HepG2 (cell line): ENCODE measurements at regions not wholly inside any gene's neighbourhood (a gene's known extent, or its start where the extent isn't known, plus 50 kb on each side); places are given as distances from the start of the nearest gene placed in this dataset.

Source experiments
- CBX2 ChIP-seq, 2 experiments: fragments of 200-600 bp in 1 of 2; sonication (generic); formaldehyde crosslinking in 1 of 2; IDR thresholded peaks; 2 replicates each; pipeline versions ENCODE4 v1.7.0 to v1.8.1; 2018 to 2022; ENCODE audit warnings: low read depth in 2 of 2, low read length in 1 of 2, mild to moderate bottlenecking in 1 of 2, missing genetic modification reagents in 1 of 2
- GATAD1 ChIP-seq: IDR thresholded peaks from 2 replicates; pipeline ENCODE4 v1.6.1; 2016; ENCODE audit warnings: missing genetic modification reagents, missing compliant biosample characterization
- HNF4A ChIP-seq: sonication (generic); formaldehyde crosslinking; IDR thresholded peaks from 2 replicates; pipeline ENCODE4 v1.4.0; 2020; ENCODE audit warnings: missing genetic modification reagents
- HOXA5 ChIP-seq: sonication (generic); formaldehyde crosslinking; IDR thresholded peaks from 2 replicates; pipeline ENCODE4 v1.4.0; 2020; ENCODE audit warnings: missing genetic modification reagents
- KLF16 ChIP-seq, 2 experiments: sonication (generic) in 1 of 2; formaldehyde crosslinking in 1 of 2; IDR thresholded peaks; 2 replicates each; pipeline versions ENCODE4 v1.6.1 to v1.8.0; 2016 to 2023; ENCODE audit warnings: missing genetic modification reagents in 2 of 2, missing compliant biosample characterization in 1 of 2
- MIXL1 ChIP-seq: IDR thresholded peaks from 2 replicates; pipeline ENCODE4 v1.6.1; 2016
- POGZ ChIP-seq: sonication (generic); formaldehyde crosslinking; IDR thresholded peaks from 2 replicates; pipeline ENCODE4 v1.4.0; 2020; ENCODE audit warnings: mild to moderate bottlenecking, missing genetic modification reagents
- SIX1 ChIP-seq: sonication (generic); formaldehyde crosslinking; IDR thresholded peaks from 2 replicates; pipeline ENCODE4 v1.4.0; 2020; ENCODE audit warnings: missing genetic modification reagents, borderline replicate concordance
- ZNF670 ChIP-seq: sonication (generic); formaldehyde crosslinking; IDR thresholded peaks from 2 replicates; pipeline ENCODE4 v1.8.0; 2022; ENCODE audit warnings: mild to moderate bottlenecking, missing genetic modification reagents, borderline replicate concordance
- TF ChIP-seq, protein P1 (sequence below): sonication (generic); formaldehyde crosslinking; IDR thresholded peaks from 2 replicates; pipeline ENCODE4 v1.4.0; 2020; ENCODE audit warnings: mild to moderate bottlenecking, low read depth, missing genetic modification reagents
- TF ChIP-seq, protein P2 (sequence below): sonication (generic); formaldehyde crosslinking; IDR thresholded peaks from 2 replicates; pipeline ENCODE4 v1.4.0; 2020; ENCODE audit warnings: missing genetic modification reagents
- TF ChIP-seq, protein P3 (sequence below): sonication (generic); formaldehyde crosslinking; IDR thresholded peaks from 2 replicates; pipeline ENCODE4 v1.4.0; 2020; ENCODE audit warnings: low read depth, mild to moderate bottlenecking, missing genetic modification reagents
- TF ChIP-seq, protein P4 (sequence below): sonication (generic); formaldehyde crosslinking; IDR thresholded peaks from 2 replicates; pipeline ENCODE4 v1.5.1; 2020; ENCODE audit warnings: mild to moderate bottlenecking, missing genetic modification reagents, borderline replicate concordance
- TF ChIP-seq, protein P5 (sequence below): sonication (generic); formaldehyde crosslinking; IDR thresholded peaks from 2 replicates; pipeline ENCODE4 v1.9.0; 2022; ENCODE audit warnings: low read depth, missing genetic modification reagents
- TF ChIP-seq, protein P6 (sequence below): sonication (generic); formaldehyde crosslinking; IDR thresholded peaks from 2 replicates; pipeline ENCODE4 v1.8.1; 2023; ENCODE audit warnings: missing genetic modification reagents, inconsistent platforms, borderline replicate concordance

DNA sequence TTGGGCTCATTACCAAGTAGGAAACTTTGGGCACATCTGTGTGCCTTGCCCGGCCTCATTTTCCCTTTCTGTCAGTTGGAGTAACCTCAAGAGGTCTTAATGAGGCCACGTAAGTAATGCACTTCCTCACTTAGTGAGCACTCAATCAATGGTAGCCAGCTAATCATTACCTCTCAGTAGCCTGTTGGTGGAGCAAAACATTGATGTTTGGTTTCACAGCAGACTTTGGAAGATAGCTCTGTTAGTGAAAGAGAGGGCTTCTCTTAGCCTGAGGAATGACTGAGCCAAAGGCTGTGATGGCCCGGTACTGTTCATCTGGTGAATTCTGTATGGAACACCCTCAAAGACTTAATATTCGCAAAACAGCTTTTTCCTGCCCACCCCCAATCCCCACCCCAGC, 55.9 kb upstream of the ID4 start (continued):
- TF ChIP-seq, protein P1, sequence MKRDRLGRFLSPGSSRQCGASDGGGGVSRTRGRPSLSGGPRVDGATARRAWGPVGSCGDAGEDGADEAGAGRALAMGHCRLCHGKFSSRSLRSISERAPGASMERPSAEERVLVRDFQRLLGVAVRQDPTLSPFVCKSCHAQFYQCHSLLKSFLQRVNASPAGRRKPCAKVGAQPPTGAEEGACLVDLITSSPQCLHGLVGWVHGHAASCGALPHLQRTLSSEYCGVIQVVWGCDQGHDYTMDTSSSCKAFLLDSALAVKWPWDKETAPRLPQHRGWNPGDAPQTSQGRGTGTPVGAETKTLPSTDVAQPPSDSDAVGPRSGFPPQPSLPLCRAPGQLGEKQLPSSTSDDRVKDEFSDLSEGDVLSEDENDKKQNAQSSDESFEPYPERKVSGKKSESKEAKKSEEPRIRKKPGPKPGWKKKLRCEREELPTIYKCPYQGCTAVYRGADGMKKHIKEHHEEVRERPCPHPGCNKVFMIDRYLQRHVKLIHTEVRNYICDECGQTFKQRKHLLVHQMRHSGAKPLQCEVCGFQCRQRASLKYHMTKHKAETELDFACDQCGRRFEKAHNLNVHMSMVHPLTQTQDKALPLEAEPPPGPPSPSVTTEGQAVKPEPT (CRISPR knock-in tag): no peak
- peak; percentile 89 for TF ChIP-seq MIXL1 (CRISPR knock-in tag)
- TF ChIP-seq, protein P2, sequence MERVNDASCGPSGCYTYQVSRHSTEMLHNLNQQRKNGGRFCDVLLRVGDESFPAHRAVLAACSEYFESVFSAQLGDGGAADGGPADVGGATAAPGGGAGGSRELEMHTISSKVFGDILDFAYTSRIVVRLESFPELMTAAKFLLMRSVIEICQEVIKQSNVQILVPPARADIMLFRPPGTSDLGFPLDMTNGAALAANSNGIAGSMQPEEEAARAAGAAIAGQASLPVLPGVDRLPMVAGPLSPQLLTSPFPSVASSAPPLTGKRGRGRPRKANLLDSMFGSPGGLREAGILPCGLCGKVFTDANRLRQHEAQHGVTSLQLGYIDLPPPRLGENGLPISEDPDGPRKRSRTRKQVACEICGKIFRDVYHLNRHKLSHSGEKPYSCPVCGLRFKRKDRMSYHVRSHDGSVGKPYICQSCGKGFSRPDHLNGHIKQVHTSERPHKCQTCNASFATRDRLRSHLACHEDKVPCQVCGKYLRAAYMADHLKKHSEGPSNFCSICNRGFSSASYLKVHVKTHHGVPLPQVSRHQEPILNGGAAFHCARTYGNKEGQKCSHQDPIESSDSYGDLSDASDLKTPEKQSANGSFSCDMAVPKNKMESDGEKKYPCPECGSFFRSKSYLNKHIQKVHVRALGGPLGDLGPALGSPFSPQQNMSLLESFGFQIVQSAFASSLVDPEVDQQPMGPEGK (CRISPR knock-in tag): no peak
- TF ChIP-seq, protein P3, sequence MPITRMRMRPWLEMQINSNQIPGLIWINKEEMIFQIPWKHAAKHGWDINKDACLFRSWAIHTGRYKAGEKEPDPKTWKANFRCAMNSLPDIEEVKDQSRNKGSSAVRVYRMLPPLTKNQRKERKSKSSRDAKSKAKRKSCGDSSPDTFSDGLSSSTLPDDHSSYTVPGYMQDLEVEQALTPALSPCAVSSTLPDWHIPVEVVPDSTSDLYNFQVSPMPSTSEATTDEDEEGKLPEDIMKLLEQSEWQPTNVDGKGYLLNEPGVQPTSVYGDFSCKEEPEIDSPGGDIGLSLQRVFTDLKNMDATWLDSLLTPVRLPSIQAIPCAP (CRISPR knock-in tag): no peak
- no peak for TF ChIP-seq KLF16 (CRISPR knock-in tag; IDR thresholded peaks at IDR 0.05)
- TF ChIP-seq, protein P4, sequence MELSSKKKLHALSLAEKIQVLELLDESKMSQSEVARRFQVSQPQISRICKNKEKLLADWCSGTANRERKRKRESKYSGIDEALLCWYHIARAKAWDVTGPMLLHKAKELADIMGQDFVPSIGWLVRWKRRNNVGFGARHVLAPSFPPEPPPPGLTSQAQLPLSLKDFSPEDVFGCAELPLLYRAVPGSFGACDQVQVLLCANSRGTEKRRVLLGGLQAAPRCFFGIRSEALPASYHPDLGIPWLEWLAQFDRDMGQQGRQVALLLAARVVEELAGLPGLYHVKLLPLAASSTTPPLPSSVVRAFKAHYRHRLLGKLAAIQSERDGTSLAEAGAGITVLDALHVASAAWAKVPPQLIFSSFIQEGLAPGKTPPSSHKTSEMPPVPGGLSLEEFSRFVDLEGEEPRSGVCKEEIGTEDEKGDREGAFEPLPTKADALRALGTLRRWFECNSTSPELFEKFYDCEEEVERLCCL (CRISPR knock-in tag): no peak
- TF ChIP-seq, protein P5, sequence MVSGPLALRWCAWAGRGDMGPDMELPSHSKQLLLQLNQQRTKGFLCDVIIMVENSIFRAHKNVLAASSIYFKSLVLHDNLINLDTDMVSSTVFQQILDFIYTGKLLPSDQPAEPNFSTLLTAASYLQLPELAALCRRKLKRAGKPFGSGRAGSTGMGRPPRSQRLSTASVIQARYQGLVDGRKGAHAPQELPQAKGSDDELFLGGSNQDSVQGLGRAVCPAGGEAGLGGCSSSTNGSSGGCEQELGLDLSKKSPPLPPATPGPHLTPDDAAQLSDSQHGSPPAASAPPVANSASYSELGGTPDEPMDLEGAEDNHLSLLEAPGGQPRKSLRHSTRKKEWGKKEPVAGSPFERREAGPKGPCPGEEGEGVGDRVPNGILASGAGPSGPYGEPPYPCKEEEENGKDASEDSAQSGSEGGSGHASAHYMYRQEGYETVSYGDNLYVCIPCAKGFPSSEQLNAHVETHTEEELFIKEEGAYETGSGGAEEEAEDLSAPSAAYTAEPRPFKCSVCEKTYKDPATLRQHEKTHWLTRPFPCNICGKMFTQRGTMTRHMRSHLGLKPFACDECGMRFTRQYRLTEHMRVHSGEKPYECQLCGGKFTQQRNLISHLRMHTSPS (CRISPR knock-in tag): no peak
- TF ChIP-seq GATAD1 (CRISPR knock-in tag): no peak
- no peak for TF ChIP-seq ZNF670 (CRISPR knock-in tag)
- TF ChIP-seq HNF4A (CRISPR knock-in tag): peak; percentile 59
- no peak for TF ChIP-seq HOXA5 (CRISPR knock-in tag)
- TF ChIP-seq, protein P6, sequence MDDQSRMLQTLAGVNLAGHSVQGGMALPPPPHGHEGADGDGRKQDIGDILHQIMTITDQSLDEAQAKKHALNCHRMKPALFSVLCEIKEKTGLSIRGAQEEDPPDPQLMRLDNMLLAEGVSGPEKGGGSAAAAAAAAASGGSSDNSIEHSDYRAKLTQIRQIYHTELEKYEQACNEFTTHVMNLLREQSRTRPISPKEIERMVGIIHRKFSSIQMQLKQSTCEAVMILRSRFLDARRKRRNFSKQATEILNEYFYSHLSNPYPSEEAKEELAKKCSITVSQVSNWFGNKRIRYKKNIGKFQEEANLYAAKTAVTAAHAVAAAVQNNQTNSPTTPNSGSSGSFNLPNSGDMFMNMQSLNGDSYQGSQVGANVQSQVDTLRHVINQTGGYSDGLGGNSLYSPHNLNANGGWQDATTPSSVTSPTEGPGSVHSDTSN (CRISPR knock-in tag): no peak
- no peak for TF ChIP-seq POGZ
- no peak for TF ChIP-seq SIX1
- TF ChIP-seq CBX2 (IDR thresholded peaks at IDR 0.05; ENCODE audit: low read depth, low read length): no peak
- TF ChIP-seq CBX2 (CRISPR knock-in tag; IDR thresholded peaks at IDR 0.05; ENCODE audit: low read depth): no peak
